Activated CD4-positive, alpha-beta T cell treated with anti-CD3 and anti-CD28 coated beads, Interleukin-2, Interleukin-4, amounts not matched to agents 100 ng/mL and 50 ng/mL, durations not matched to agents 16 hours and 8 hours (primary cell): ENCODE measurements at regions not wholly inside any gene's neighbourhood (a gene's known extent, or its start where the extent isn't known, plus 50 kb on each side); places are given as distances from the start of the nearest gene placed in this dataset.

Experiments
- DNase-seq: peaks from one replicate; pipeline ENCODE4 v3.0.0-alpha.2; 2020; ENCODE audit warnings: low spot score

DNA sequence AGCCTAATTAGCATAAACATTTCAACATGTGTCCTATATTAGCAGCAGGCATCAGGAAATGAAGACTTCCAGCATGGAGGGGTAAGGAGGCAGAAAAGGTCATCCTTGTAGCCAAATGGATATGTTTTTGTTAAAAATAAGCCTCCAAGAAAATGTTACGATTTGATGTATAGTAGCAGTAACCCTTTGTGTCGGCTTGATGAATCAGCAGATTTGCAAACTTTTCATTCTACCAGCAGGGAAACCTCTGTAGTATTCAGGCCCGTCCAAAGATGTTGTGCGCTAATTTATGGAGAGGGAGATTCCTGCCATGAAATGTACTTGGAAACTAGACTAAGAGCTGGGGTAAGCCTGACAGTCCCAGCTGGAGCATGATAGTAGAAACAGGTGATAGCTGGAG, 780.8 kb upstream of the KLHL29 start:
- DNase-seq = no peak

GRCh38 chr2:22616031-22616430, 768.9 kb upstream of the KLHL29 start:
- DNase-seq = no peak

DNA sequence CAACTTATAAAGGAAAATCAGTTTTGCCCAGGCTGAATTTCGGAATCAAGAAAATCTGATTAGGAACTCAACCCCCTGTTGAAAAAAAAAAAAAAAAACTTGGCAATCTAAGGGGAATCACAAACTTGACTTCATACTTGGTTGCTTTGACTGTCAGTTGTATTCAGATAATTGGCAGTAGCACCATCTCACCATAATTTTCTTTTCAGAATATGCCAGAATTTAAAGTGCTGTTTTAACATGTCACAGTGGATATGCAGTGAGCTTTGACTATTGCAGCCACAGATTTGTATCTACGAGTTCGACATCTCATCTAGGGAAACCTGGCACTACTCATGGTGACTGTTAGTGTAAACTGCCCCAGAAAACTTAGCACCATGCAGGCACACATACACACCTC, 761.4 kb upstream of the KLHL29 start:
- no peak for DNase-seq

GRCh38 chr2:22626621-22627020, 758.4 kb upstream of the KLHL29 start:
- no peak for DNase-seq

DNA sequence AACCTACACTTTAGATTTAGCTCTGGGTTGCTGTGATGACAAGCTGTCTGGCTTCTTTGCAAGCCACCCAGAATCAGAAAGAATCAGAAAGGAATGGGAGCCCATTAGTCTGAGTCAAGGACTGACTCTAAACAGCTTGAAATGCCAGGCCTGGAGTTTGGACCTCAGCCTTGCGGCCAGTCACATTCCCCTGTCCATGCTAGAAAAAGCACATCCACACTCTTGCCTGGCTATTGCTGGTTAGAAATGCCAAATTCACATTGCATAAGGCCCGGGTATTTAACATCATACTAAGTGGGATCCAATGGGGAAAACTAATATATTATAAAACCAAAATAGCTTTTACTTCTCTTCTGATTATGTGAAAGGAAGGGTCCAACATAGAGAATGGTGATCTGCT, 756.8 kb upstream of the KLHL29 start:
- no peak for DNase-seq

DNA sequence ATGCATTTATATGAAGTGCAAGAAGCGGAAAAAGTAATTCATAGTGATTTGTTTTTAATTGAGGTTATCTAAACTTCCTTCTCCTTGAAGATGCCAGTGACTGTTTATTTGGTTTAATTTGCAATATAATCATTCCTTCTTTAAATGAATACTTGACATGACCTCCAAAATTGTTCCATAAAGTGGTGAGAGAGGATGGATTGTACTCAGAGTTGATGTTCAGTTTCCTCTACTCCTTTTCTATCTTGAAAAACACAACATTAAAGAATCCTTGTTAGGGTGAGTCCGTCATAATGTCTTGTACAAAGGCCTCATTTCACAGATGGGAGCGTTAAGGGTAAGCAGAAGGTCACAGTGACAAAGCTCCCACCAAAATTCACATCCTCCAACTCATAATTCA, 756.1 kb upstream of the KLHL29 start:
- DNase-seq = no peak

DNA sequence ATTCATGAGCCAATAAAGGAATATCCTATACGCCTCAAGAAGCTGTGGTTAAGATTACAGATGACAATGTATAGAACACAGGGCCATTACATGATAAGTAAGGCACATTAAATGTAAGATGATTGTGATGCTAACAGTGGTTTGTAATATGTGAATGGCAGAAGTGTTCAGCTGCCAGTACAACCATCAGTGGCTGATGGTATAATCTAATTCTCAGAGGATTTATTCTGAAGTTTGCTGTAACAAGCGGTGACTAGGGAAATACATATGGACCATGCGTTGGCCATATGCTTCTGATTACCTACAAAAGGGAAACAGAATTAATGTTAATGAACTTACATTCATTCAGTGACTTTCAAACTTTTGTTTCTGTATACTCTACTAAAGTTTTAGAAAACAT, 750.8 kb upstream of the KLHL29 start:
- no peak for DNase-seq

- DNase-seq = no peak
Observed at GRCh38 chr2:22656426-22656825, 728.6 kb upstream of the KLHL29 start.

DNA sequence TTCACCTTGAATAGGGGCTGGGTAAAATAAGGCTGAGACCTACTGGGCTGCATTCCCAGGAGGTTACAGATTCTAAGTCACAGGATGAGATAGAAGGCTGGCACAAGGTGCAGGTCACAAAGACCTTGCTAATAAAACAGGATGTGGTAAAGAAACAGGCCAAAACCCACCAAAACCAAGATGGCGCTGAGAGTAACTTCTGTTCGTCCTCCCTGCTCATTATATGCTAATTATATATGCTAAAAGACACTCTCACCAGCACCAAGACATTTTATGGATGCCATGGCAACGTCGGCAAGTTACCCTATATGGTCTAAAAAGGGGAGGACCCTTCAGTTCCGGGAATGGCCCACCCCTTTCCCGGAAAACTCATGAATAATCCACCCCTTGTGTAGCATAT, 711.5 kb upstream of the KLHL29 start:
- DNase-seq = no peak

- DNase-seq = no peak
Observed at GRCh38 chr2:22683914-22684313, 701.1 kb upstream of the KLHL29 start.

DNA sequence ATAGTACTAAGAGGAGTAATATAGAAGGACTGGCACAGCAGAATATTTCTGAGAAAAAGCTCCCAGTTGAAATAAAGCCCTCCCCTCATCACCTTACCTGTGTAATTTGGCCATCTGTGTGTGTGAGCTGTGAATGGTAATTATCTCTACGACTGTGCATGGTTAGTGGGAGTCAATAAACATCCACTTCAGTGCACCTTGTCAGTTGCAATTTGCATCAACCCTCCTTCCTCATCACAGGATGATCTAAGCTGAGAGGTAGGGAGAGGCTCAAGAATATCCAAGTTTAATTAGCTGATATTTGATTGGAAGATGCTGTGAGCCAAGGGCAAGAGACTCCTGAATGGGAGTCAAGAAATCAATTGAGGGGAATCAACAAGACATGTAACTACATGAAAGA, 694.9 kb upstream of the KLHL29 start:
- no peak for DNase-seq

DNA sequence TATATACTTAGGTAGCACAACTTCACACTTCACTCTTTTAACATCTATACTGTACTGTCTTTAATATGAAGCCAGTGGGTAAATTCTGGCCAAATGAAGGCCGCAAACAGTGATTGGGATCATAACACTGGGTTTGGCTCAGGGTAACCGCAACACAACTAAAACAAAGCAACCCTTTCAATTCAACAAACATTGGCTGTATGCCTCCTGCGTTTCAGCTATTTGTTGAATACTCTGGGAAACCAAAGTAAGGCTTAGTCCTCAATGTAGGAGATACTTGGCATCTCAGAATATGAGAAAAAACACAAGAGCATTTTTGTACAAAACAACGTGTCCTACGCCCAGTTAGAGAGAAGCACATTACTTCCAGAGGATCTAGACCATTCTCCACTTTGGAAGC, 693.3 kb upstream of the KLHL29 start:
- no peak for DNase-seq

DNA sequence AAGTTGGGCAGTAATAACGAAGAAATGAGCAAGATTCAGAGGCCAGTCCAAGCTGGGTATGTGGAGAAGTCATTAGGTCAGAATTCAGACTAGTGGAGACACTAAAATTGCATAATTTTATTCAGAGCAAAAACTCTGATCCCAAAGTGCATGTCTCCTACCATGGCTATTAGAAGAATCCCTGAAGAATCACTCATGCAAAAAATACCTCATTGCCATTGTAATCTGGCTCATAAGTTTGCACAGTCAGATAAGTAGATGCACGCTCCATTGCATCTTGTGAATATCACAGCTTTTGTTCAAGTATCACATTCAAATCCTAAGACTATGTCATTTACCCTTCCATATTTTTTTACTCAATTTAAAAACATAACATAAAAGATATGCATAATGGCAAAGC, 692.2 kb upstream of the KLHL29 start:
- DNase-seq = no peak

DNA sequence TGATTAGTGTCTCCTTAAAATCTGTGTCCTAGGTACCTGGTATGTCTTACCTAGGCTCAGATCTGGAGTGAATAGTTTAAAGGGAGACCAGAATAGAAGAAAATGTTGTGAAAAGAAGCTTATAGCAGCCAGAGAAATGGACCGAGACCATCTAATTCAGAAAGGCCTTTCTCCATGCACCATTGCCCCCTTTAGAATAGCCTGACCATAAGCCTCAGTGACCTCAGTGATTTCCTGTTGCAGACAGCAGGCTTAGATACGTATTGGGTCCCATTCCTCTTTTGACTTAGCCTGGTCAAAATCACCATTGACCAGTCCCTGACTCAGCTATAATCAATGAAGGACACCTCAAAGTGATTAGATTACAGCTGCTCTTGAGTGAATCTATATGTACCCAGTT, 690.7 kb upstream of the KLHL29 start:
- DNase-seq = no peak

DNA sequence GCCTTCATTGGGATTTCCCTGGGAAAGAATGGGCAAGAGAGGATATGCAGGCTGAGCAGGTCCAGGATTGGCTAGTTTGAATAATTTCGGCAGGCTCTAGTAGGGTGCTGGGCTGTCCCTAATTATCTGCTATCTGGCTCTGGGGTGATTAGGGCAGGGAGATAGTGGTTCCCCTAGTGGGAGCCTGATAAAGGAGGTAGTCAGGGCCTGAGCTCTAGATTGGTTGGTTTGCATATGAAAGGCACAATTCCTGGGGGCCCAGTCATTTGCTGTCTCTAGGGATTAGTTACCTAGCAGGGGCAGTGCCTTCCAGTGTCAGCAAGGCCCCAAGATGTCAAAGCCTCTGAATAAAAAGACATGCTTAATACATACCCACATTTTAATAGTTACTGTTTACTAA, 690.1 kb upstream of the KLHL29 start:
- DNase-seq = no peak

- DNase-seq = no peak
Observed at GRCh38 chr2:22697054-22697788, 687.8 kb upstream of the KLHL29 start.

DNA sequence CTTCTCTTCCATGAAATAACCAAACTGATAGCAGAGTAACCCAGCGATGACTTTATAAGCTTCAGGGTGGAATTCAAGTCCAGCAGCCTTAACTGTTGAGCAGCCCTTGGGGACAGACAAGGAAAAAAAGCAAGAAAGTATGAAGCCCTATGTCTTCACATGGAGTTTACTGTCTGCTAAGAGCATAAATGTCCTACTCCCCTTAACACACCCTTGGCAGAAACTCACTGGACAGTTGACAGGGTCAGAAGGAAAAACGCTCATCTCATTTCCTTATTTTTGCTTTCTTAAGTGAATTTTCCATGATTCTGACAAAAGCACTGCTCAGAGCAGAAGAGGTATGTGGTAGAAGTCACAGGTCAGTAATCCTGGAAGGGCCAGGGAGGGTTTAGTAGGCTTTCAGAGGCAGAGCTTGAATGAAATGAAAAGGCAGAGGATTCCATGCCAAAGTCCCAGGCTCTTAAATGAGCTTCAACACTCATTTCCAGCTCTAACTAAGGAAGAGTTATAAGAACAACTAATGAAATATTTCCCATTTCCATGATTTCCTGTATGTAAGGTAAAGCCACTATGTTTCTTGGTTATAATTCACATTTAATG, 683.3 kb upstream of the KLHL29 start:
- DNase-seq = no peak

GRCh38 chr2:22703286-22703920, 681.6 kb upstream of the KLHL29 start:
- no peak for DNase-seq

DNA sequence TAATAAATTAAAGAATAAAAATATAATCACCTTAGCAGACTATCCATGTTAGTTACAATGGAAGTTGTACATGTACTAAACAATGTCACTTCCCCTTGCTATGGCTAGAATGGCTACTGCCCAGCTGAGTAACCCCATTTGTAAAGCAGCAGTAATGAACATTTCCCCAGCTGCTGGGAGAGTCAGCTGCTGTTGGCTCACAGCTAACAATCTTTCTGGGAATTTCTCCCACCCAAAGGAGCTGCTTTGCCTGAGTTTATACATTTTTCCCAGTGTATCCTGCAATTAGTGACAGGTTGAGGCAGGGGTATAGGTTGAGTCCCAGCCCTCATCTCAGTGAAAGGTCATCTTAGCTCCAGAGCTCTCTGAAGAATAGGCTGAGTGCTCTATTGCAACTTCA, 665.6 kb upstream of the KLHL29 start:
- DNase-seq = no peak

GRCh38 chr2:22729466-22729865, 655.5 kb upstream of the KLHL29 start:
- DNase-seq = no peak

GRCh38 chr2:22734373-22735045, 650.5 kb upstream of the KLHL29 start:
- no peak for DNase-seq

DNA sequence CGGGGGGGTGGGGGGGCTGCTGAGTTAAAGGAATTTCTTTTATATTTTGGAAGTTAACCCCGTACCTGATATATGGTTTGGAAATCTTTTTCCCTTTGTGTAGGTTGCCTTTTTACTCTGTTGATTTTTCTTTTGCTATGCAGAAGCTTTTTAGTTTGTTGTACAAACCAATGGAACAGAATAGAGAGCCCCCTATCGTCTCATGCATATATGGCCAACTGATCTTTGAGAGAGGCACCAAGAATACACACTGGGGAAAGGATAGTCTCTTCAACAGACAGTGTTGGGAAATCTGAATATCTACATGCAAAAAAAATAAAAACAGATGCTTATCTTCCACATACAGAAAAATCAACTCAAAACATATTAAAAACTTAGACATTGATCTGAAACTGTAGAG, 647.8 kb upstream of the KLHL29 start:
- DNase-seq = no peak

DNA sequence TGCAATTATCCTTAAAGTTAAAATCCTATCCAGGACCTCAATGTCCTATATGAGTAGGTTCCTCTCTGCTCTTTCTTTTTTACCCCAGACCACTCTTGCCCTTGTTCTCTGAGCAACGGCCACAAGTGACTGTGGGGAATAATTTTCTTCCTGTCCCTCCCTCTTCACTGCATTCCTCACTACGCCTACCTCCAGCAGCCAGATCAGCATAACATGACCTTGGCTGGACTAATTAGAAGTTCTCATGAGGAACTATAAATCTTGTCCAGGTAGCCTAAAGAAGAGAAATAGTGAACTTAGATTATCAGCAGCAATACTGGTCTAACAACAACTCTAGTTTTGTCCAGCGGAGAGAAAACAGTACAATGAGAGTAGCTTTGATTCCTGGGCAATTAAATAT, 643.8 kb upstream of the KLHL29 start:
- DNase-seq = no peak
